SIG-M5 treated with dmso at 0.1 percent for 504 hours (cell line): ENCODE measurements at regions not wholly inside any gene's neighbourhood (a gene's known extent, or its start where the extent isn't known, plus 50 kb on each side); places are given as distances from the start of the nearest gene placed in this dataset.

Experiments
- DNase-seq: peaks from one replicate; lab custom pipeline; 2025; ENCODE audit not compliant: unreplicated experiment; lab: John Stamatoyannopoulos, UW

DNA sequence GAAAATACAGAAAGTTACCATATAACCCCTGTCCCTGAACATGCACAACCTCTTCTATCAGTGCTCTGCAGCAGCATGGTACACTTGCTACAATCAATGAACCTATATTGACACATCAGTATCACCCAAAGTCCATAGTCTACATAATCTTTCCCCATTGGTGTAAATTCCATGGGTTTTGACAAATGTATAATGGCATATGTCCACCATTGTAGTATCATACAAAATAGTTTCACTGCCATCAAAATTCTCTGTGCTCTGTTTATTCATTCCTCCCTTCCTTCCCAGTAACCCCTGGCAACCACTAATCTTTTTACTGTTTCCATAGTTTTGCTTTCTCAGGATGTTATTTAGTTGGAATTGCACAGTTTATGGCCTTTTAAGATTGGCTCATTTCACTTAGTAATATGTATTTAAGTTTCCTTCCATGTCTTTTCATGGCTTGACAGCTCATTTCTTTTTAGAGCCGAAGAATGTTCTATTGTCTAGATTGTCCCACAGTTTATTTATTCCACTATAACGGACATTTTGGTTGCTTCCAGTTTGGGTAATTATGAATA lies 1707.0 kb downstream of the EFNA5 start:
- no peak for DNase-seq

DNA sequence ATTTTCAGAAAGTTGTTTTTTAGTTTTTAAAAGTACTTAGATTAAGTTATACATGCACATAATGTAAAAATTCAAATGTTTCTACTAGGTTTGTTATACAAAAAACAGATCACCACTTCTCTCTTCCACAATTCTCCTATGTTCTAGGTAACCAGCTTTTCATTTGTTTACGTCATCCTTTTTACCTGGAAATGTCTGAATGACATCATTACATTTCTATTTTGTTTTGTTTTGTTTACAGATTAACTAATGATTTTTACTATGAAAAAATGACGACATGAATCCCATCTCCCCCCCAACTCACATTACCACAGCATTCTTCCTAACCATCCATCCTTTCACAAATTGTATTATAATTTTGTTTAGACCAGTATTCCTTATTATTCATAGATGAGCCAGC lies 1709.2 kb downstream of the EFNA5 start:
- DNase-seq, result no peak

GRCh38 chr5:105956456-105957196 lies 1714.1 kb downstream of the EFNA5 start:
- peak; percentile 27 for DNase-seq

DNA sequence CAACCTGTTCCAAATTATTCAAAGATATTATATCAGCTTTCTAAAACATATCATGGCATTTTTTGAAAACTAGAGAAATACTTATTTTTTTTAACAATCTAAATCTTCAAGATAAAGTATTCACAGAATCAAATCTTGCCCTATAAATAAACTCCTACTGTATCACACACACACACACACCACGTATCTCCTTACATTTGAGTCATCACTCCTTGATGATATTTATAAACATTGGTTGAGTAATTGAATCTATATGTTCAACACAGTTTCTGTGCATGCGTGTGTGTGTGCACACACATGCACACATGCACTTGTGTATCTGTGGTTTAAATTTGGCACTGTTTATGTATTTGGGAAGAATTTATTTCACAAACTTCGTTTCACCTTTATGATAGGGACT lies 1716.4 kb downstream of the EFNA5 start:
- DNase-seq, result no peak

- no peak for DNase-seq
Observed at GRCh38 chr5:105953616-105954015, 1717.1 kb downstream of the EFNA5 start.

DNA sequence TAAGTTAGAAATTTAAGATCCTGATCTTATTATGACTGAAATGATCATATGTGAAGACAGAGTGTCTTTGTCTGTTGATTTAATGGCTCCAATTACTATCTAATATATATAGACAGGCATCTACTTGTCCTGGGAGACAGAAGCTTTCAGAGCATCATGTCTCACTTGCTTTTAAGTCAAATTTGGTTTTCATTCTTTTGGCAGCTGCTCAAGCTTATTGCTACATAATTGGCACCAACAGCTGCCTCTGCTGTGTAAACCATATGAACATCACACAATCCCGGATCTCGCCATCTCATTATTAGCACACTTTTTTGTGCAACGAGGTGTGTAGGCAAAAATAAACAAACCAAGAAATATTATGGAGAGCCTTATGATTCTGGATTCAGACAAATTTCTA lies 1717.9 kb downstream of the EFNA5 start:
- no peak for DNase-seq

DNA sequence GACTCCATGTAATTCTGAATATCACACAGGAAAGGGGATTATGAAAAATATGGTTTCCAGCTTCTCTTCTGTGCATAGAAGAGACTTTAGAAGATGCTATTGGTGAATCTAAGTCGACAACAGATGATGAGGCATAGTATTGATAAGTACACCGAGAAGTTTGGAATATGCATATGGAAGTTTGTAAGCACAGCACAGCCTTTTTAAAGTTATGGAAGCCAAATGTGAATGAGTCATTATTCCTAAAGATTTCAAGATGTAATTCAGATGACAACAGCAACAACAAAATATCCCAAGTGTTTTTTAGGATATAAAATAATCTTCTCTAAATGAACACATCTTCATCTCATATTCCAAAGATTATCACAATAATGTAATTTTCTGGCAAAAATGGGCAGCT lies 1723.3 kb downstream of the EFNA5 start:
- DNase-seq, result no peak

DNA sequence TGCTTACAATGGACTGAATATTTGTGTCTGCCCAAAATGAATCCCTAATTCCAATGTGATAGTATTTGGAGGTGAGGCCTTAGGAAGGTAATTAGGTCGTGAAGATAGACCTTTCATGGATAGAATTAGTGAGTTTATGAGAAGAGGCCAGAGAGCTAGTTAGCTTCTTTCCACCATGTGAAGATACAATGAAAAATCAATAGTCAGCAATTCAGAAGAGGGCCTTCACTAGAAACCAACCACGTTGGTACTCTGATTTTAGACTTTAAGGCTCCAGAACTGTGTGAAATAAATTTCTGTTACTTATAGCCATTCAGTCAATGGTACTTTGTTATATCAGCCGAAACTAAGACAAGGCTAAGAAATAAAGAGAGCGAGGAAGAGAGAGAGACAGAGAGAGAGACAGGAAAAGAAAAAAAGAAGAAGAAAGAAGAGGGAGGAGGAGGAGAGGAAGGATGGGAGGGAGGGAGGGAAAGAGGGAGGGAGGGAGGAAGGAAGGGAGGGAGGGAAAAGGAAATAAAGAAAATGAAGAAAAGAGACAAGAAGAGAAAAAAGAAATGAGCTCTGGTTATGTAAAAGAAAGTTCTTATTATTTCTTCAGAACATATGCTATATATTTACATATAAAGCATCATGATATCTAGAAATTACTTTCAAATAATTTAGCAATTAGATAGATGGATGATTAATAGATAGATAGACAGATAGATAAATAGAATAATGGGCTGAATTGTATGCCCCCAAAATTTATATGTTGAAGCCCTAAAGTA lies 1725.3 kb downstream of the EFNA5 start:
- no peak for DNase-seq

DNA sequence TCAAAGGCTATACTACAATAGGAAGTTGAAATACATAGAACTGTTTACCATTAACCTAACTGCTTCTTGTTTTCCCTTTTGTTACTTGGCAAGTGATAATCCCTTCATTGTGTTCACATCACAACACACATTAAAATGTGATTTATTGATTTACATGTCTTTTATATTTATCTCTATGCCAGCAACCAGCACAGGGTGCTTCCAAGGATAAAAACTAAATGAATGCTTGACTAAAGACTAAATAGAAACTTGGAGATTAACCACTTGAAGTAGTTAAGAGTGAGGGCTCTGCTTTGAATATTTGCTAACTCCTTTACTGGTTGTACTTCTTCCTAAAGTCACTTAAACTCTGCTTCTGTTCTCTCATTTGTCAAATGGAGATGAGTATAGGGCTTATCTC lies 1730.6 kb downstream of the EFNA5 start:
- no peak for DNase-seq

DNA sequence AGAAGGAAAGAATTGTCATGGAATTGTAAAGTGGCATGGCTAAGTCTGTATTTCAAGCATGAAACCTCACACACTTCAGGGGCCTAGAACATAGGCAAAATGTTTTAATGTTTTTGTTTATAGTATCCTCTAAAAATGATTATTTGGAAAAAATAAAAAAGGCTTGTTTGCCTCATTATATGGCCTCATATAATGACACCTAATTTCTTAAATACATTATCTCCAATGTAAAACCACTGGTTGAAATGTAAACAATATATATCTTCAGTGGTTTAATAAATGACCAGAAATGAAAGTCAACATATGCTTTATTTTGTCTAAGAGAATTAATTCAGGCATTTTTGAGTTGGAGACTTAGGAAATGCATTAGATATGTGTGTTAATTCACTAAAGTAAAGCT lies 1736.6 kb downstream of the EFNA5 start:
- no peak for DNase-seq

GRCh38 chr5:105931881-105932421 lies 1738.8 kb downstream of the EFNA5 start:
- DNase-seq, result no peak

- DNase-seq, result no peak
Observed at GRCh38 chr5:105929858-105930257, 1740.9 kb downstream of the EFNA5 start.

- DNase-seq, result no peak
Observed at GRCh38 chr5:105924366-105924765, 1746.4 kb downstream of the EFNA5 start.

GRCh38 chr5:105922574-105922973 lies 1748.2 kb downstream of the EFNA5 start:
- DNase-seq, result no peak

GRCh38 chr5:105922080-105922479 lies 1748.7 kb downstream of the EFNA5 start:
- no peak for DNase-seq

- no peak for DNase-seq
Observed at GRCh38 chr5:105917189-105917588, 1753.5 kb downstream of the EFNA5 start.

DNA sequence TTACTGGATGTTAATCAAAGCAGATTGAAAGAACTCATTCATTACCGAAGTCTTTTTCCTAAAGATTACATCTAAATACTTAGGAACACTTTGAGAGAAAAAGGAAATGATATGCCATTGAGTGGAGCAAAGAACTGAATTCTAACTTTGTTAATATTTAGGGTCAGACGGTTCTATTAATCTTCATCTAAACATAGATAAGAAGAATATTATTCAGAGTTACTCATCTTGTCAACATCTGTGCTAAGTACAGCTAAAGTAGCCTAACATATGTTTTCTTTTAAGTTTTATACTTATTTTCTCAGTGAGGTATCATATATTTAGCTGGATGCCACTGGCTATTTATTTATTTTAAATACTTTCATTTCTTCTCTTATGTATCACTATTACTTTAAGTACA lies 1763.7 kb downstream of the EFNA5 start:
- DNase-seq, result no peak

DNA sequence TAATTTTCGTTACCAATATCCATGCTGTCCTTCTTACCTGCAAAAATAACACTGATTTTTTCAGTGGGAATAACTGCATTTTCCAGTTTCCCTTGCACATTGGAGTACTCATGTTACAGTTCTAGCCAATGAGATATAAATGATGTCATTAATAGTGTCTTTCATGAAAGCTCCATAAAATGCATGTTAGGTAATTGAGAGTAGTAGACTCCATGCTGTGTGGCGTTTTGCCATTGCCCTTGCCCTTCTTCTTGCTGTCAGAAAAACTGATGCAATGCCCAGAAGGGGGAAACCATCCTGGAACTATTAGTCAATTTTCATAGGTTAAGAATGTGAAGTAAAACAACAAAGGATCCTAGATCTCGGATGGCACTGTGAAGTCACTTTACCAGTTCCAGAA lies 1765.3 kb downstream of the EFNA5 start:
- no peak for DNase-seq

- no peak for DNase-seq
Observed at GRCh38 chr5:105903069-105903468, 1767.7 kb downstream of the EFNA5 start.

- no peak for DNase-seq
Observed at GRCh38 chr5:105899726-105900125, 1771.0 kb downstream of the EFNA5 start.

- DNase-seq, result no peak
Observed at GRCh38 chr5:105898183-105898582, 1772.6 kb downstream of the EFNA5 start.

DNA sequence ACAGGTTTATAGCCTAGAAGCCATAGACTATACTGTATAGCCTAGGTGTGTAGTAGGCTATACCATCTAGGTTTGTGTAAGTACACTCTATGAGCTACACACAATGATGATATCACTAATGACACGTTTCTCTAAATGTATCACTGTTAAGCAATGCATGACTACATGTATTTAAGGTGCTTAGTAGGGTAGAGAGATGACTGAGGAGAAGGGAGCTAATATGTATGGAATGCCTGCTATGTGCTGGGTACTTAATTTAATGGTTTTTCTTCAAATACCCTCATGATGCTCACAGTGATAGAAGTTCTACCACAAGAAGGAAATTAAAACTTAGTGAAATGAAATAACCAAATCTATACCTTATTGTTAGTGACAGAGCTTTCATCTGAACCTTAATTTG lies 1785.5 kb downstream of the EFNA5 start:
- DNase-seq, result no peak
